OCI-LY3 (cell line): ENCODE measurements at regions not wholly inside any gene's neighbourhood (a gene's known extent, or its start where the extent isn't known, plus 50 kb on each side); places are given as distances from the start of the nearest gene placed in this dataset.

Experiments
- EZH2phosphoT487 ChIP-seq: fragments of 200-600 bp; shearing (Covaris generic); IDR thresholded peaks from 2 replicates; pipeline ENCODE4 v1.6.1; 2018; ENCODE audit warnings: antibody characterized with exemption, mixed run types, low read depth
- TF ChIP-seq, protein P1 (sequence below): fragments of 200-600, 300-600 bp; sonication (generic); IDR thresholded peaks from 2 replicates; pipeline ENCODE4 v1.5.1; 2014; ENCODE audit warnings: antibody characterized with exemption, low read length, low read depth

DNA sequence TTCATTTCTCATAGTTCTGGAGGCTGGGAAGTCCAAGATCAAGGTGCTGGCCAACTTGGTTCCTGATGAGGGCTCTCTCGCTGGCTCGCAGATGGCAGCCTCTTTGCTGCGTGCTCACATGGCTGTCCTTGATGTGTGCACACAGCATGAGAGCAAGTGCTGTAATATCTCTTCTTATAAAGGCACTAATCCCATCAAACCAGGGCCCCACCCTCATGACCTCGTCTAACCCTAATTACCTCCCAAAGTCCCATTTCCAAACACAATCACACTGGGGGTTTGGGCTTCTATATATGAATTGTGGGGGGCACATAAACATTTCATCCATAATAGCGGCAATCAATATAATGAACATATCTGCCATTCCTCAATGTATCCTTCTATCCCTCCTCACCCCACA is 1062.1 kb downstream of the BRD1 start:
- TF ChIP-seq, protein P1, sequence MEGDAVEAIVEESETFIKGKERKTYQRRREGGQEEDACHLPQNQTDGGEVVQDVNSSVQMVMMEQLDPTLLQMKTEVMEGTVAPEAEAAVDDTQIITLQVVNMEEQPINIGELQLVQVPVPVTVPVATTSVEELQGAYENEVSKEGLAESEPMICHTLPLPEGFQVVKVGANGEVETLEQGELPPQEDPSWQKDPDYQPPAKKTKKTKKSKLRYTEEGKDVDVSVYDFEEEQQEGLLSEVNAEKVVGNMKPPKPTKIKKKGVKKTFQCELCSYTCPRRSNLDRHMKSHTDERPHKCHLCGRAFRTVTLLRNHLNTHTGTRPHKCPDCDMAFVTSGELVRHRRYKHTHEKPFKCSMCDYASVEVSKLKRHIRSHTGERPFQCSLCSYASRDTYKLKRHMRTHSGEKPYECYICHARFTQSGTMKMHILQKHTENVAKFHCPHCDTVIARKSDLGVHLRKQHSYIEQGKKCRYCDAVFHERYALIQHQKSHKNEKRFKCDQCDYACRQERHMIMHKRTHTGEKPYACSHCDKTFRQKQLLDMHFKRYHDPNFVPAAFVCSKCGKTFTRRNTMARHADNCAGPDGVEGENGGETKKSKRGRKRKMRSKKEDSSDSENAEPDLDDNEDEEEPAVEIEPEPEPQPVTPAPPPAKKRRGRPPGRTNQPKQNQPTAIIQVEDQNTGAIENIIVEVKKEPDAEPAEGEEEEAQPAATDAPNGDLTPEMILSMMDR = no peak
- TF ChIP-seq EZH2phosphoT487 = no peak
